Upper lobe of left lung (tissue), 4 donors: ENCODE measurements at regions not wholly inside any gene's neighbourhood (a gene's known extent, or its start where the extent isn't known, plus 50 kb on each side); places are given as distances from the start of the nearest gene placed in this dataset.

Experiments
- POLR2A ChIP-seq, 4 donors: fragments of 450-650 bp; IDR thresholded peaks; one replicate each; pipeline ENCODE4 v1.5.1; 2016 to 2017; ENCODE audit warnings: antibody characterized with exemption in 4 of 4, mild to moderate bottlenecking in 2 of 4
- TF ChIP-seq, protein P1 (sequence below), 6 experiments: fragments of 450-650 bp in 4 of 6; fragments of 200-600 bp in 2 of 6; sonication (generic) in 2 of 6; IDR thresholded peaks; one replicate each; pipeline ENCODE4 v1.5.1; 2016 to 2019; ENCODE audit warnings: antibody characterized with exemption in 6 of 6

DNA sequence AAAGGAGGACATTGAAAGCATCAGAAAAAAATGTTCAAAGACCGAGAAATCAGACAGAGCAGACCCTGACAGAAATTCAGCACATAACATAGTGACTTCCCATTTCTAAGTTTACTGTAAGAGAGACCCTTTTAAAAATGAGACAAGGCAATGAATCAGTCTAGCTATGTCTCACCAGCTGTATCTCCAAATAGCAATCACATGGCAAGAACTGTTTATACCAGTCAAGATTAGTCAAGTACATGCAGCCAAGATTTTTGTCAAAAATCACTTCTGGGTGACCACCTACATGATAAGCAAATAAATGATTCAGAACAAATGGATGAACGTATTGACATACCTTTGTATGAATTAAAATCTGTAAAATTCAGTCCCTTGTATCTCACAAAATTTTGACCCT lies 138.0 kb downstream of the DTWD1 start:
- TF ChIP-seq, protein P1, sequence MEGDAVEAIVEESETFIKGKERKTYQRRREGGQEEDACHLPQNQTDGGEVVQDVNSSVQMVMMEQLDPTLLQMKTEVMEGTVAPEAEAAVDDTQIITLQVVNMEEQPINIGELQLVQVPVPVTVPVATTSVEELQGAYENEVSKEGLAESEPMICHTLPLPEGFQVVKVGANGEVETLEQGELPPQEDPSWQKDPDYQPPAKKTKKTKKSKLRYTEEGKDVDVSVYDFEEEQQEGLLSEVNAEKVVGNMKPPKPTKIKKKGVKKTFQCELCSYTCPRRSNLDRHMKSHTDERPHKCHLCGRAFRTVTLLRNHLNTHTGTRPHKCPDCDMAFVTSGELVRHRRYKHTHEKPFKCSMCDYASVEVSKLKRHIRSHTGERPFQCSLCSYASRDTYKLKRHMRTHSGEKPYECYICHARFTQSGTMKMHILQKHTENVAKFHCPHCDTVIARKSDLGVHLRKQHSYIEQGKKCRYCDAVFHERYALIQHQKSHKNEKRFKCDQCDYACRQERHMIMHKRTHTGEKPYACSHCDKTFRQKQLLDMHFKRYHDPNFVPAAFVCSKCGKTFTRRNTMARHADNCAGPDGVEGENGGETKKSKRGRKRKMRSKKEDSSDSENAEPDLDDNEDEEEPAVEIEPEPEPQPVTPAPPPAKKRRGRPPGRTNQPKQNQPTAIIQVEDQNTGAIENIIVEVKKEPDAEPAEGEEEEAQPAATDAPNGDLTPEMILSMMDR (IDR thresholded peaks at IDR 0.05), result no peak
- no peak for TF ChIP-seq POLR2A (IDR thresholded peaks at IDR 0.05)
